HCT116 (cell line): ENCODE measurements at regions not wholly inside any gene's neighbourhood (a gene's known extent, or its start where the extent isn't known, plus 50 kb on each side); places are given as distances from the start of the nearest gene placed in this dataset.

Experiments used
- ATAC-seq: fragments of 200-7000 bp; cut with Tn5 transposase; 2 replicates; pipeline ENCODE4 v1.9.1; 2020; ENCODE audit warnings: mild to moderate bottlenecking, moderate library complexity
- BruUV-seq: library from RNA; stranded (reverse); fragments of 400-500 nt; replicated peaks from 2 replicates; lab custom pipeline; 2021; lab: Mats Ljungman, UMichigan
- CTCF ChIA-PET: fragments of 300-600 bp; sonication (Branson Sonifier 250); formaldehyde crosslinking; loops from one replicate; lab custom pipeline; 2021; ENCODE audit warnings: antibody characterized with exemption; lab: Charles Lee
- POLR2A ChIA-PET: fragments of 300-600, 350-600 bp; sonication (Branson Sonifier 250); formaldehyde crosslinking; loops from one replicate; lab custom pipeline; 2021; ENCODE audit warnings: antibody characterized with exemption; lab: Charles Lee
- RAD21 ChIA-PET, 2 experiments: fragments of 300-600 bp; sonication (Branson Sonifier 250); formaldehyde crosslinking; loops; one replicate each; lab custom pipeline; 2023; ENCODE audit warnings: low total read pairs in 2 of 2; ENCODE audit not compliant: uncharacterized antibody in 2 of 2, unreplicated experiment in 2 of 2, low non-redundant PET in 1 of 2; lab: Charles Lee
- DNase-seq: peaks from one replicate; pipeline ENCODE4 v3.0.0-alpha.2; 2010; ENCODE audit warnings: low read depth, low spot score
- H2AFZ ChIP-seq: fragments of 200-600 bp; shearing (Covaris generic), sonication (generic); 2 replicates; pipeline ENCODE4 v1.6.1; 2017; ENCODE audit warnings: low read depth, mixed run types, mixed read lengths, antibody characterized with exemption, low read length; ENCODE audit not compliant: poor library complexity, severe bottlenecking
- H3K27ac ChIP-seq: 2 replicates; pipeline ENCODE4 v1.5.1; 2012; ENCODE audit warnings: low read depth, low read length
- H3K27me3 ChIP-seq: fragments of 200-600 bp; sonication (generic); 2 replicates; pipeline ENCODE4 v1.6.1; 2016; ENCODE audit warnings: mixed run types, low read length, mixed read lengths; ENCODE audit not compliant: insufficient read depth
- H3K36me3 ChIP-seq, 2 experiments: fragments of 200-500 bp in 1 of 2; fragments of 200-600 bp in 1 of 2; sonication (Bioruptor generic) in 1 of 2; sonication (generic) in 1 of 2; 2 replicates each; pipeline versions ENCODE4 v1.5.1 to v1.6.1; 2014 to 2016; ENCODE audit warnings: low read length in 2 of 2, inconsistent platforms in 1 of 2, mixed read lengths in 1 of 2, mixed run types in 1 of 2; ENCODE audit not compliant: insufficient read depth in 2 of 2, control insufficient read depth in 1 of 2
- H3K4me1 ChIP-seq, 2 experiments: fragments of 200-600 bp in 1 of 2; sonication (generic) in 1 of 2; 2 replicates each; pipeline versions ENCODE4 v1.5.1 to v1.6.1; 2012 to 2017; ENCODE audit warnings: low read length in 2 of 2, inconsistent platforms in 1 of 2, mild to moderate bottlenecking in 1 of 2, mixed read lengths in 1 of 2, mixed run types in 1 of 2, moderate library complexity in 1 of 2; ENCODE audit not compliant: insufficient read depth in 2 of 2, control insufficient read depth in 1 of 2
- H3K4me2 ChIP-seq: fragments of 200-600 bp; sonication (generic); 2 replicates; pipeline ENCODE4 v1.6.1; 2017; ENCODE audit warnings: mixed run types, low read length, mixed read lengths
- H3K4me3 ChIP-seq, 2 experiments: fragments of 200-600 bp in 1 of 2; sonication (generic) in 1 of 2; replicated peaks in 1 of 2; 2 replicates each; pipeline ENCODE4 v1.5.1; 2011 to 2016; ENCODE audit warnings: low read length in 2 of 2, control low read depth in 1 of 2, low read depth in 1 of 2, mild to moderate bottlenecking in 1 of 2, mixed read lengths in 1 of 2, mixed run types in 1 of 2
- H3K79me2 ChIP-seq: fragments of 200-600 bp; sonication (generic); 2 replicates; pipeline ENCODE4 v1.6.1; 2017; ENCODE audit warnings: mild to moderate bottlenecking, mixed run types, low read length, moderate library complexity, mixed read lengths; ENCODE audit not compliant: insufficient read depth
- H3K9ac ChIP-seq: fragments of 200-600 bp; sonication (generic); 2 replicates; pipeline ENCODE4 v1.6.1; 2016; ENCODE audit warnings: low read length, mixed read lengths
- H3K9me2 ChIP-seq: fragments of 200-600 bp; sonication (generic), shearing (Covaris generic); 2 replicates; pipeline ENCODE4 v1.6.1; 2017; ENCODE audit warnings: mixed run types, mild to moderate bottlenecking, moderate library complexity; ENCODE audit not compliant: insufficient read depth
- H3K9me3 ChIP-seq, 2 experiments: fragments of 200-500 bp in 1 of 2; fragments of 200-600 bp in 1 of 2; sonication (Bioruptor generic) in 1 of 2; sonication (generic) in 1 of 2; 2 replicates each; pipeline ENCODE4 v1.6.1; 2014 to 2017; ENCODE audit warnings: low read length in 2 of 2, mixed read lengths in 2 of 2, inconsistent platforms in 1 of 2, low read depth in 1 of 2, mild to moderate bottlenecking in 1 of 2, mixed run types in 1 of 2, moderate library complexity in 1 of 2; ENCODE audit not compliant: control insufficient read depth in 1 of 2, insufficient read depth in 1 of 2
- H4K20me1 ChIP-seq: fragments of 200-600 bp; sonication (generic), shearing (Covaris generic); 2 replicates; pipeline ENCODE4 v1.6.1; 2017; ENCODE audit warnings: mixed run types, mild to moderate bottlenecking, moderate library complexity; ENCODE audit not compliant: insufficient read depth
- CTCF ChIP-seq, 3 experiments: fragments of 200-600 bp in 1 of 3; sonication (generic) in 1 of 3; IDR thresholded peaks in 2 of 3; conservative IDR thresholded peaks in 1 of 3; 2 replicates each; pipeline ENCODE4 v1.5.1; 2012 to 2017; ENCODE audit warnings: low read depth in 2 of 3, low read length in 2 of 3, antibody characterized with exemption in 1 of 3, borderline replicate concordance in 1 of 3, control low read depth in 1 of 3, mild to moderate bottlenecking in 1 of 3, mixed read lengths in 1 of 3, mixed run types in 1 of 3, moderate library complexity in 1 of 3; ENCODE audit not compliant: insufficient read depth in 1 of 3
- EGR1 ChIP-seq: IDR thresholded peaks from 2 replicates; pipeline ENCODE4 v1.6.1; 2012; ENCODE audit warnings: low read depth
- EZH2 ChIP-seq: fragments of 200-600 bp; sonication (generic); IDR thresholded peaks from 2 replicates; pipeline ENCODE4 v1.6.1; 2017; ENCODE audit warnings: antibody characterized with exemption, mixed run types
- MAX ChIP-seq: IDR thresholded peaks from 2 replicates; pipeline ENCODE4 v1.6.1; 2012
- SRF ChIP-seq: IDR thresholded peaks from 2 replicates; pipeline ENCODE4 v1.6.1; 2012; ENCODE audit warnings: low read depth
- ZBTB33 ChIP-seq: IDR thresholded peaks from 2 replicates; pipeline ENCODE4 v1.6.1; 2011; ENCODE audit warnings: mild to moderate bottlenecking, low read length, moderate library complexity; ENCODE audit not compliant: insufficient replicate concordance; ENCODE audit errors: extremely low read depth
- intact Hi-C: fragments of 100-400 bp; cut with micrococcal nuclease; formaldehyde crosslinking; loops from 2 replicates; pipeline ENCODE4 v1.10.0; 2022

GRCh38 chr11:116615211-116615865 is 157.4 kb downstream of the BUD13 start:
- DNase-seq (no peak), ATAC-seq (peak; percentile 70)
- Histone ChIP-seq H3K9ac (no peak overlapping the region), H3K27ac (no peak overlapping the region), H2AFZ (no peak overlapping the region), H3K9me3 (no peaks in the 10 kb centered on the region), H4K20me1 (no peaks in the 10 kb centered on the region), H3K4me2 (no peak overlapping the region), H3K4me3 (no peak overlapping the region), H3K27me3 (peaks cover 56% of the 10 kb centered on the region), H3K9me2 (no peaks in the 10 kb centered on the region), H3K4me1 (no peaks in the 10 kb centered on the region), H3K79me2 (no peaks in the 10 kb centered on the region), H3K36me3 (no peaks in the 10 kb centered on the region)
- POLR2A ChIA-PET = no interaction called here
- RAD21 ChIA-PET = no interaction called here
- BruUV-seq = no TSS peak
- TF ChIP-seq EZH2 = no peak
- TF ChIP-seq CTCF (IDR thresholded peaks at IDR 0.05 in 2 of 3, conservative IDR thresholded peaks at IDR 0.05 in 1 of 3; ENCODE audit: borderline replicate concordance in 1 of 3, insufficient read depth in 1 of 3, low read depth in 2 of 3, low read length in 2 of 3) = peak in 2 of 3 experiments; percentile 12 to 22; a peak in 2 of 6 replicates
- no peak for TF ChIP-seq EGR1
- TF ChIP-seq SRF = no peak
- intact Hi-C loops = no loop called here
- CTCF ChIA-PET = no interaction called here

GRCh38 chr11:116614306-116615210 is 158.2 kb downstream of the BUD13 start:
- H3K79me2 ChIP-seq = no peaks in the 10 kb centered on the region
- no peak overlapping the region for H3K4me2 ChIP-seq
- TF ChIP-seq MAX (no peak), ZBTB33 (no peak)
- H3K9ac ChIP-seq = no peak overlapping the region
- H3K27me3 ChIP-seq = peaks cover 56% of the 10 kb centered on the region
- DNase-seq = no peak
- intact Hi-C loops = no loop called here
- ATAC-seq = no peak
- no TSS peak for BruUV-seq
- ChIA-PET RAD21 (no interaction called here), POLR2A (no interaction called here), CTCF (no interaction called here)
- no peak overlapping the region for H3K27ac ChIP-seq
- no peaks in the 10 kb centered on the region for H3K36me3 ChIP-seq
- H3K4me1 ChIP-seq = no peaks in the 10 kb centered on the region
- no peak overlapping the region for H3K4me3 ChIP-seq
- no peaks in the 10 kb centered on the region for H3K9me2 ChIP-seq
- H4K20me1 ChIP-seq = no peaks in the 10 kb centered on the region
- H3K9me3 ChIP-seq = no peaks in the 10 kb centered on the region
- no peak overlapping the region for H2AFZ ChIP-seq
